ENCODE measurements at regions not wholly inside any gene's neighbourhood (a gene's known extent, or its start where the extent isn't known, plus 50 kb on each side); places are given as distances from the start of the nearest gene placed in this dataset.

GRCh38 chr7:115269486-115269885, 347.6 kb downstream of the MDFIC start:
- TF ChIP-seq CTCF (IDR thresholded peaks at IDR 0.05): no peak
- no peak for TF ChIP-seq POLR2A (IDR thresholded peaks at IDR 0.05)
- Histone ChIP-seq H3K4me3 (replicated peaks in 1 of 3) (no peak overlapping the region), H3K27ac (no peak overlapping the region), H3K4me1 (no peaks in the 10 kb centered on the region), H3K27me3 (no peaks in the 10 kb centered on the region), H3K36me3 (no peaks in the 10 kb centered on the region), H3K9me3 (no peaks in the 10 kb centered on the region)
- intact Hi-C loops (cut with DNase I): no loop called here
- WGBS, 2 donors: 68 to 73% methylated on average over 1 of the region's 1 CpG
- no peak for DNase-seq

GRCh38 chr7:115267503-115267902, 345.6 kb downstream of the MDFIC start:
- no peak for DNase-seq
- Histone ChIP-seq H3K36me3 (no peaks in the 10 kb centered on the region), H3K27me3 (no peaks in the 10 kb centered on the region), H3K4me3 (replicated peaks in 1 of 3) (no peak overlapping the region), H3K4me1 (no peaks in the 10 kb centered on the region), H3K9me3 (no peaks in the 10 kb centered on the region), H3K27ac (no peak overlapping the region)
- TF ChIP-seq CTCF (IDR thresholded peaks at IDR 0.05) (no peak), POLR2A (IDR thresholded peaks at IDR 0.05) (no peak)
- intact Hi-C loops (cut with DNase I): no loop called here

- intact Hi-C loops (cut with DNase I): no loop called here
- Histone ChIP-seq H3K27ac (no peak overlapping the region), H3K4me3 (replicated peaks in 1 of 3) (no peak overlapping the region), H3K36me3 (no peaks in the 10 kb centered on the region), H3K27me3 (no peaks in the 10 kb centered on the region), H3K4me1 (no peaks in the 10 kb centered on the region), H3K9me3 (no peaks in the 10 kb centered on the region)
- no peak for DNase-seq
- 89 to 96% methylated on average over 2 of the region's 2 CpGs for WGBS, 2 donors
- TF ChIP-seq POLR2A (IDR thresholded peaks at IDR 0.05) (no peak), CTCF (IDR thresholded peaks at IDR 0.05) (no peak)
These were observed 338.5 kb downstream of the MDFIC start for GRCh38 chr7:115260381-115260780.

- intact Hi-C loops (cut with DNase I): no loop called here
These were observed 330.6 kb downstream of the MDFIC start for GRCh38 chr7:115252461-115252860.

GRCh38 chr7:115249080-115249479, 327.2 kb downstream of the MDFIC start:
- H3K27me3 ChIP-seq: no peaks in the 10 kb centered on the region
- H3K9me3 ChIP-seq: no peaks in the 10 kb centered on the region
- H3K27ac ChIP-seq: no peak overlapping the region
- WGBS, 2 donors: 70 to 76% methylated on average over 1 of the region's 1 CpG
- TF ChIP-seq POLR2A (IDR thresholded peaks at IDR 0.05) (no peak), CTCF (IDR thresholded peaks at IDR 0.05) (no peak)
- no peaks in the 10 kb centered on the region for H3K36me3 ChIP-seq
- no peak overlapping the region for H3K4me3 ChIP-seq (replicated peaks in 1 of 3)
- intact Hi-C loops (cut with DNase I): no loop called here
- no peaks in the 10 kb centered on the region for H3K4me1 ChIP-seq
- no peak for DNase-seq

More at GRCh38 chr7:115252461-115252860, 330.6 kb downstream of the MDFIC start:
- Histone ChIP-seq H3K36me3 (no peaks in the 10 kb centered on the region), H3K27ac (no peak overlapping the region), H3K9me3 (no peaks in the 10 kb centered on the region), H3K4me1 (no peaks in the 10 kb centered on the region), H3K4me3 (replicated peaks in 1 of 3) (no peak overlapping the region), H3K27me3 (no peaks in the 10 kb centered on the region)
- TF ChIP-seq CTCF (IDR thresholded peaks at IDR 0.05) (no peak), POLR2A (IDR thresholded peaks at IDR 0.05) (no peak)
- DNase-seq: no peak
- WGBS, 2 donors: 96 to 98% methylated on average over 3 of the region's 3 CpGs
